ENCODE measurements at regions not wholly inside any gene's neighbourhood (a gene's known extent, or its start where the extent isn't known, plus 50 kb on each side); places are given as distances from the start of the nearest gene placed in this dataset.

DNA sequence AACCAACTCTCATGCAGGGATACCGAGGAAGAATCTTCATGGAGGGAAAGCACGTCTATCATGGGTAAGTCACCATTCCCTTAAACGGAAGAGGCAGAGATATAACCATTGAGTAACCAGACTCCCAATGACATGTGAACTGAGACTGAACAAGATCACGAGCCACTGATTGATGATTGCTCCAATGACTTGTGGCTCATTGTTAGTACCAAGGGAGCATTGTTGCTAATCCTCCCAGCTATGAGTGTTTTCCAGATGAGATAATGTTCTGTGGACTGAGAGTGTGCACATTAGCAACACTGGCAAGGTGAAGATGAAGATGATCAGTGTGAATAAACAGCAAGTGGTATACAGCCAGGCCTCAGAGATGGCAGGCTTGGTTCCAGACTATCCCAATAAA is 219.2 kb upstream of the MAP3K1 start (continued):
- TF ChIP-seq, protein P1, sequence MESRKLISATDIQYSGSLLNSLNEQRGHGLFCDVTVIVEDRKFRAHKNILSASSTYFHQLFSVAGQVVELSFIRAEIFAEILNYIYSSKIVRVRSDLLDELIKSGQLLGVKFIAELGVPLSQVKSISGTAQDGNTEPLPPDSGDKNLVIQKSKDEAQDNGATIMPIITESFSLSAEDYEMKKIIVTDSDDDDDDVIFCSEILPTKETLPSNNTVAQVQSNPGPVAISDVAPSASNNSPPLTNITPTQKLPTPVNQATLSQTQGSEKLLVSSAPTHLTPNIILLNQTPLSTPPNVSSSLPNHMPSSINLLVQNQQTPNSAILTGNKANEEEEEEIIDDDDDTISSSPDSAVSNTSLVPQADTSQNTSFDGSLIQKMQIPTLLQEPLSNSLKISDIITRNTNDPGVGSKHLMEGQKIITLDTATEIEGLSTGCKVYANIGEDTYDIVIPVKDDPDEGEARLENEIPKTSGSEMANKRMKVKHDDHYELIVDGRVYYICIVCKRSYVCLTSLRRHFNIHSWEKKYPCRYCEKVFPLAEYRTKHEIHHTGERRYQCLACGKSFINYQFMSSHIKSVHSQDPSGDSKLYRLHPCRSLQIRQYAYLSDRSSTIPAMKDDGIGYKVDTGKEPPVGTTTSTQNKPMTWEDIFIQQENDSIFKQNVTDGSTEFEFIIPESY (IDR thresholded peaks at IDR 0.05; ENCODE audit: borderline replicate concordance, low read depth): no peak
- TF ChIP-seq, protein P2, sequence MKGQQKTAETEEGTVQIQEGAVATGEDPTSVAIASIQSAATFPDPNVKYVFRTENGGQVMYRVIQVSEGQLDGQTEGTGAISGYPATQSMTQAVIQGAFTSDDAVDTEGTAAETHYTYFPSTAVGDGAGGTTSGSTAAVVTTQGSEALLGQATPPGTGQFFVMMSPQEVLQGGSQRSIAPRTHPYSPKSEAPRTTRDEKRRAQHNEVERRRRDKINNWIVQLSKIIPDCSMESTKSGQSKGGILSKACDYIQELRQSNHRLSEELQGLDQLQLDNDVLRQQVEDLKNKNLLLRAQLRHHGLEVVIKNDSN (IDR thresholded peaks at IDR 0.05; ENCODE audit: borderline replicate concordance, low read depth): no peak
- TF ChIP-seq, protein P3, sequence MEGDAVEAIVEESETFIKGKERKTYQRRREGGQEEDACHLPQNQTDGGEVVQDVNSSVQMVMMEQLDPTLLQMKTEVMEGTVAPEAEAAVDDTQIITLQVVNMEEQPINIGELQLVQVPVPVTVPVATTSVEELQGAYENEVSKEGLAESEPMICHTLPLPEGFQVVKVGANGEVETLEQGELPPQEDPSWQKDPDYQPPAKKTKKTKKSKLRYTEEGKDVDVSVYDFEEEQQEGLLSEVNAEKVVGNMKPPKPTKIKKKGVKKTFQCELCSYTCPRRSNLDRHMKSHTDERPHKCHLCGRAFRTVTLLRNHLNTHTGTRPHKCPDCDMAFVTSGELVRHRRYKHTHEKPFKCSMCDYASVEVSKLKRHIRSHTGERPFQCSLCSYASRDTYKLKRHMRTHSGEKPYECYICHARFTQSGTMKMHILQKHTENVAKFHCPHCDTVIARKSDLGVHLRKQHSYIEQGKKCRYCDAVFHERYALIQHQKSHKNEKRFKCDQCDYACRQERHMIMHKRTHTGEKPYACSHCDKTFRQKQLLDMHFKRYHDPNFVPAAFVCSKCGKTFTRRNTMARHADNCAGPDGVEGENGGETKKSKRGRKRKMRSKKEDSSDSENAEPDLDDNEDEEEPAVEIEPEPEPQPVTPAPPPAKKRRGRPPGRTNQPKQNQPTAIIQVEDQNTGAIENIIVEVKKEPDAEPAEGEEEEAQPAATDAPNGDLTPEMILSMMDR (IDR thresholded peaks at IDR 0.05): no peak
- no peak for TF ChIP-seq FOXM1 (IDR thresholded peaks at IDR 0.05; ENCODE audit: low read depth)
- no peak for TF ChIP-seq POLR2AphosphoS5 (IDR thresholded peaks at IDR 0.05; ENCODE audit: low read depth, low read length)
- TF ChIP-seq, protein P4, sequence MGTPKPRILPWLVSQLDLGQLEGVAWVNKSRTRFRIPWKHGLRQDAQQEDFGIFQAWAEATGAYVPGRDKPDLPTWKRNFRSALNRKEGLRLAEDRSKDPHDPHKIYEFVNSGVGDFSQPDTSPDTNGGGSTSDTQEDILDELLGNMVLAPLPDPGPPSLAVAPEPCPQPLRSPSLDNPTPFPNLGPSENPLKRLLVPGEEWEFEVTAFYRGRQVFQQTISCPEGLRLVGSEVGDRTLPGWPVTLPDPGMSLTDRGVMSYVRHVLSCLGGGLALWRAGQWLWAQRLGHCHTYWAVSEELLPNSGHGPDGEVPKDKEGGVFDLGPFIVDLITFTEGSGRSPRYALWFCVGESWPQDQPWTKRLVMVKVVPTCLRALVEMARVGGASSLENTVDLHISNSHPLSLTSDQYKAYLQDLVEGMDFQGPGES (IDR thresholded peaks at IDR 0.05; ENCODE audit: low read depth, low read length): no peak

DNA sequence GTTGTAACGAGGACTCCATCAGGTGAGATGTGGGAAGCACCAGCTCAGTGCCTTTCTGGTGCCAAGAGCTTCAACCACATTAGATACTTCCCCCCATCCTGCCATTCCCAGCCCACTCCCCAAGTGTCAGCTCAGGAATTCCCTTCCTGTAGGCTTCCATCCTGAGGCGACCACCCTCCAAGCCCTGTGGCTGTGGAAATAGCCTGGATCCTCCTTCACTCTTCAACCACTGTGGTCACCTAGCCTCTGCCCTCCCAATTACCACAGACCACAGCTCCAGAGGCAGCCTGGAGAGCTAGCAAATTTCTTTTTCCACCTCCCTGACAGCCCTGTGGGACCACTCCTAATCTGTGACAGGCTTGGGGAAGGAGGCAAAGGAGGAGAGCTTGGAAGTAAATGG is 219.8 kb upstream of the MAP3K1 start:
- 47% methylated on average over 2 of the region's 2 CpGs for WGBS (ENCODE audit: low lambda C conversion rate)
- Histone ChIP-seq H3K9me3 (no peaks in the 10 kb centered on the region), H2AFZ (ENCODE audit: low read depth) (no peak overlapping the region), H3K4me3 (ENCODE audit: low read depth in 2 of 2, low read length in 1 of 2) (no peak overlapping the region), H3K4me1 (ENCODE audit: control insufficient read depth in 1 of 2, insufficient read depth in 2 of 2, low read depth in 1 of 2, low read length in 1 of 2) (no peaks in the 10 kb centered on the region), H3F3A (replicated peaks; ENCODE audit: insufficient read depth) (no peaks in the 10 kb centered on the region), H3K36me3 (replicated peaks in 1 of 2; ENCODE audit: control insufficient read depth in 1 of 2, insufficient read depth in 2 of 2, low read length in 1 of 2) (no peaks in the 10 kb centered on the region), H3K27ac (ENCODE audit: low read depth in 2 of 2, low read length in 1 of 2) (no peak overlapping the region), H3K4me2 (no peak overlapping the region), H4K20me1 (ENCODE audit: insufficient read depth) (no peaks in the 10 kb centered on the region), H3K79me2 (ENCODE audit: insufficient read depth) (no peaks in the 10 kb centered on the region), H3K9me2 (no peaks in the 10 kb centered on the region), H3K9ac (no peak overlapping the region), H3K27me3 (ENCODE audit: insufficient read depth) (no peaks in the 10 kb centered on the region)
- no peak for DNase-seq
- ChIA-PET POLR2A (interaction anchor here (0.7 kb wide), 1 partner anchor 265 kb away, joined by 3 read pairs; no protein-coding TSS in a partner anchor), CTCF (interaction anchor here (2.9 kb wide), 1 partner anchor 11 kb away, joined by 9 read pairs; no protein-coding TSS in a partner anchor)
- TF ChIP-seq CHD2 (IDR thresholded peaks at IDR 0.05; ENCODE audit: low read length, partially characterized antibody) (no peak), POLR2AphosphoS5 (IDR thresholded peaks at IDR 0.05; ENCODE audit: low read depth, low read length) (no peak)
- TF ChIP-seq, protein P5, sequence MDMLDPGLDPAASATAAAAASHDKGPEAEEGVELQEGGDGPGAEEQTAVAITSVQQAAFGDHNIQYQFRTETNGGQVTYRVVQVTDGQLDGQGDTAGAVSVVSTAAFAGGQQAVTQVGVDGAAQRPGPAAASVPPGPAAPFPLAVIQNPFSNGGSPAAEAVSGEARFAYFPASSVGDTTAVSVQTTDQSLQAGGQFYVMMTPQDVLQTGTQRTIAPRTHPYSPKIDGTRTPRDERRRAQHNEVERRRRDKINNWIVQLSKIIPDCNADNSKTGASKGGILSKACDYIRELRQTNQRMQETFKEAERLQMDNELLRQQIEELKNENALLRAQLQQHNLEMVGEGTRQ (IDR thresholded peaks at IDR 0.05; ENCODE audit: borderline replicate concordance, low read depth, low read length): no peak
